ENCODE measurements at regions not wholly inside any gene's neighbourhood (a gene's known extent, or its start where the extent isn't known, plus 50 kb on each side); places are given as distances from the start of the nearest gene placed in this dataset.

DNA sequence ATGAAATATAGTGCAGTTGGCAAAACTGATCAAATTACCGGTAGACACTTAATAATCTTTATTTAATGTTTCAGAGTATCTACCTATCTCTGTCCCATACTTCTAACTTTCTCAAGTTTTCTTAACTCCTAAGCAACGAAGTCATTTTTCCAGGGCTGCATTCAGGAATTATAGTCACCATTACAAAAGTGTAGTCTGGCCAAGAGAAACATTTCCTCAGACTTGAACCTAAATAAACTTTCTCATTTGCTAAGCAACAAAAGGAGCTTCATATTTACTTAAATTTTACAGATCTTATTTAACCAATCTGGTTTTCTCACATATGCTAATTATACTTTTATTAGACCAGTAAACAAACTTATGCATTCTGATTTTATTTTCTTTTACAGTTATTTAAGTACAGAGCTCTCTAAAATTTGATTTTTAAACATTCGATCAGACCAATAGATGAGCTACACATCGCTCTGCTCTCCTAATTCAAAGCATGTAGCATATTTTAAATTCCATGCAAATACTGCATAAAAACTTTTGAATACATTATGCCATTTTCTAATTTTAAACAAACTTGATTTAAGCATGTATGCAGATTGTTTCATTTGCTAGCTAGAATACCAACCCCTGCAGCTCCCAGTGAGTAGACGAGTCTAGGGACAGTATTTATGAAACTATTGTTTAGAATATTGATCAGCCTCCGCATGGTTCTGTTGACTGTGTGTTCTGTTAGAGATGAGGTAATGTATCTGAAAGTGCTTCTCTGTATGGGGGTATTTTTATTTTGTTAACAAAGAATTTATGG lies 201.4 kb downstream of the CHRM3 start:
- Mint-ChIP-seq H3K4me3 (no peak overlapping the region), H3K27ac (no peak overlapping the region)
- CTCF ChIA-PET: interaction anchor here (0.7 to 2.9 kb wide), 8 partner anchors 76 to 312 kb away, joined by 3 to 27 read pairs (median 4); no protein-coding TSS in a partner anchor

DNA sequence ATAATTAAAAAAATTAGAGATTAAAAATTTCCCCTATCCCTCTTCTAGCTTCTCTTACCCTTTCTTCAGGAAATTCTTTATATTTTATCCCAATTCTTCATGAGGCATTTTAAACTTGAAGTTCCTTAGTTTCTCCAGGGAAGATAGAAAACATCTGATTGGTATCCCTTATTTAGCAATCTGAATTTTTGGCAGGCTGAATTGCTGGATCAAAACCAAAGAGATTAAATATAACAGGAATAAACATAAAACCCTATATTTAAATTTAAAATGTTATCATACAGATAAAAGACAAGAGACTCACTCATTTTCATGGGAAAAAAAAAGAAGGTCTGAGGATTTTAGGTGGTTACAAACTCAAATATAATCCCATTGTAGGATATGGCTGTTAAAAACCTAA lies 204.2 kb downstream of the CHRM3 start:
- ATAC-seq (no peak), DNase-seq (no peak)
- no peaks in the 10 kb centered on the region for H3K27me3 Mint-ChIP-seq
- H3K9me3 Mint-ChIP-seq (ENCODE audit: low read depth): no peaks in the 10 kb centered on the region
- H3K27ac Mint-ChIP-seq: no peak overlapping the region
- H3K4me1 Mint-ChIP-seq: peaks cover 19% of the 10 kb centered on the region
- CTCF ChIA-PET: no interaction called here
- H3K4me3 Mint-ChIP-seq: no peak overlapping the region
- no peaks in the 10 kb centered on the region for H3K36me3 Mint-ChIP-seq

More for the DNA sequence above, 201.4 kb downstream of the CHRM3 start:
- Mint-ChIP-seq H3K9me3 (ENCODE audit: low read depth) (no peaks in the 10 kb centered on the region), H3K36me3 (no peaks in the 10 kb centered on the region), H3K4me1 (peaks cover 23% of the 10 kb centered on the region), H3K27me3 (no peaks in the 10 kb centered on the region)
- no peak for ATAC-seq
- DNase-seq: no peak

DNA sequence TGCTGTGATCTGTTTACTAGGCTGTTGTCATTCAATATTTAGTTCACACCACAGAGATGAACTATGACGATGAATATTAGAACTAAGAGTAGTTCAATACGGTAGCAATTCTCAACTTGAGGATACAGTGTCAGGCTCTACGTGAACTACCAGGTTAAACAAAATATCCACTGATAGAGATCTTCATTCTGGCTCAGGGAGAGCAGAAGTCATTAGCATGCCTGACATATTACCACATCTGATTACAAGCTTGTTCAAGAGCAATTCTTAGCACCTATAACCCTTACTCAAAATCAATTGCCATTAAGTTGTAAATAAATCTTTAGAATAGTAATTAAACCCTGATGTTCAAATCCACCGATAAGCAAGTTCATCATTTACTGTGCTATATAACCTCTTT lies 207.2 kb downstream of the CHRM3 start:
- ATAC-seq (no peak), DNase-seq (no peak)
- Mint-ChIP-seq H3K9me3 (ENCODE audit: low read depth) (no peaks in the 10 kb centered on the region), H3K4me1 (peaks cover 3% of the 10 kb centered on the region), H3K27ac (no peak overlapping the region), H3K4me3 (no peak overlapping the region), H3K27me3 (no peaks in the 10 kb centered on the region), H3K36me3 (no peaks in the 10 kb centered on the region)
- CTCF ChIA-PET: interaction anchor here (1.3 kb wide), 1 partner anchor 304 kb away, joined by 5 read pairs; no protein-coding TSS in a partner anchor

DNA sequence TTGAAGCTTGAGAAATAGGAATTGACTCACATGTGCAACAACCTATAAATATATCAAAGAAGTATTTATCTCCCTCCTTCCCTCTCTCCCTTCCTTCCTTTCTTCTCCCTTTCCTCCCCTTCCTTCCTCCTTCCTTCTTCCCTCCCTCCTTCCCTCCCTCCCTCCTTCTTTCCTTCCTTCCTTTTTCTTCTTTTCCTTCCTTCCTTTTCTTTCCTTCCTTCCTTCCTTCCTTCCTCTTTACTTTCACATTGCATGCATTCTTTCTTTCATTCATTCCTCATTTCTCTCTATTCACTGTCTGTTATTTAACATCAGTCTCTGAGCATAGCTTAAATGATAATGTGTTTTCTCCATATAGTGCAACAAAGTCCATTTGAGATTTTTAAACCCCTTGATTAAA lies 214.2 kb downstream of the CHRM3 start:
- no peak overlapping the region for H3K4me3 Mint-ChIP-seq
- ATAC-seq: no peak
- H3K4me1 Mint-ChIP-seq: no peaks in the 10 kb centered on the region
- no peak for DNase-seq
- no peaks in the 10 kb centered on the region for H3K9me3 Mint-ChIP-seq (ENCODE audit: low read depth)
- CTCF ChIA-PET: no interaction called here
- no peaks in the 10 kb centered on the region for H3K36me3 Mint-ChIP-seq
- no peaks in the 10 kb centered on the region for H3K27me3 Mint-ChIP-seq
- H3K27ac Mint-ChIP-seq: no peak overlapping the region

DNA sequence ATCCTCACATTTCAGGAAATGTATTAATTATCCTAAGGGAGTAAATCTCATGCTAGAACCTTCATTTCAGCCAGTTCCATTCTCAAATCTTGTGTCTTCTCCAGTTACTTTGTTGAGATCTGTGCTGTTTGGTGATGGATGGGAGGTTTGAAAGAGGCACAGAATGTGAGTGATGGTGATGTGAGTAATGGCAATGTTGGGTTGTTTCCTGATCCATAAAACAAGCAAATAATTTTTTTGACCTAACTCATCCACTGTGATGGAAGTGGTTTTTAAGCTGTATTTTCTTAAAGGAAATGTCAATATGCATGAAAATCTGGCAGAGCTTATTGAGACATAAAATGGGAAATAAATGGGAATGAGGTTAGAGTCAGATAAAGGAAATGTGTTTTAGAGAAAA lies 214.7 kb downstream of the CHRM3 start:
- Mint-ChIP-seq H3K4me3 (no peak overlapping the region), H3K27ac (no peak overlapping the region), H3K4me1 (no peaks in the 10 kb centered on the region), H3K9me3 (ENCODE audit: low read depth) (no peaks in the 10 kb centered on the region), H3K27me3 (no peaks in the 10 kb centered on the region), H3K36me3 (no peaks in the 10 kb centered on the region)
- ATAC-seq (no peak), DNase-seq (no peak)
- CTCF ChIA-PET: no interaction called here

DNA sequence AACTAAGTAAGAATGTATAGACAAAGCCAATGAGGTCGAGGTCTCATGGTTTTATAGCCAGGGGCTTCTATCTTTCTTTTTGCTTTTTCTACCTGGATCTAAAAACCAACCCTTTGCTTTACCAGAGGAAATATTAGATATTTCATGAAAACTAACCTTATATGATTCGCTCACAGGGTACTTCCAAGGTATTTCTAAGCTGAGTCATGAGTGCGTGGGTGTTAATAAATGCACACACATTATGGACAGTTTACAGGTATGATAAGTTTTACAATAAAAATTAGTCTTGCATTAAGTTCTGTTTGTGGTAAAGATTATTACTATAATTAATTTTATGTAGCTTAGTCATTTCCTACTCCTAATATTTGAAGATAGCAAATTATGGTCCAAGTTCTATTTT lies 217.2 kb downstream of the CHRM3 start:
- Mint-ChIP-seq H3K4me3 (no peak overlapping the region), H3K4me1 (no peaks in the 10 kb centered on the region), H3K27ac (no peak overlapping the region), H3K9me3 (ENCODE audit: low read depth) (no peaks in the 10 kb centered on the region), H3K36me3 (no peaks in the 10 kb centered on the region), H3K27me3 (no peaks in the 10 kb centered on the region)
- ATAC-seq: no peak
- CTCF ChIA-PET: no interaction called here
- no peak for DNase-seq

DNA sequence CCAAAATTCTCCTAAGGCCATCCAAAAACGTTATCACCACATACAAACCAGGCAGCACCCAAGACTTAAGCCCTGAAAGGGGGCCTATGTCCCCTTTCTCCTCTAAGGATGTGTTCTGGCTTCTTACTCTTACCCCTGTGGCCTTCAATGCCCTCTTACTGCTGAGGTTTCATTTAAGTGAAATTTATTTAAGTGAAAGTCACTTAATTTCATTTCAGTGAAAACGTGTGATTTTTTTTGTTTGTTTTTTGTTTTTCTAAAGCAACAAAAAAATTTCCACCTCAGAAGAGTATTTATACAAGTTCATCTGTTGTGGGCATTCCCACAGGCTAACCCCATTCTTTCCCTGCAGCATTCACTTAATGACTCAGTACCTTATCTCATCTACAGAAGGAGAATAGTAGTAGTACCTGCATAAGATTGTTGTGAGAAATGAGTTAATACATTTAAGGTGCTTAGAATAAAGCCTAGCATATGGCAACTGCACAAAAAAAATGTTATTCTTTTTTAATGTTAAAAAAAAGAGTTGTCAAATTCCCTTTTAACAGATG lies 220.6 kb downstream of the CHRM3 start:
- H3K27ac Mint-ChIP-seq: no peak overlapping the region
- no peak overlapping the region for H3K4me3 Mint-ChIP-seq
- H3K27me3 Mint-ChIP-seq: no peaks in the 10 kb centered on the region
- DNase-seq (no peak), ATAC-seq (no peak)
- no peaks in the 10 kb centered on the region for H3K9me3 Mint-ChIP-seq (ENCODE audit: low read depth)
- H3K36me3 Mint-ChIP-seq: no peaks in the 10 kb centered on the region
- no peaks in the 10 kb centered on the region for H3K4me1 Mint-ChIP-seq
- CTCF ChIA-PET: no interaction called here

DNA sequence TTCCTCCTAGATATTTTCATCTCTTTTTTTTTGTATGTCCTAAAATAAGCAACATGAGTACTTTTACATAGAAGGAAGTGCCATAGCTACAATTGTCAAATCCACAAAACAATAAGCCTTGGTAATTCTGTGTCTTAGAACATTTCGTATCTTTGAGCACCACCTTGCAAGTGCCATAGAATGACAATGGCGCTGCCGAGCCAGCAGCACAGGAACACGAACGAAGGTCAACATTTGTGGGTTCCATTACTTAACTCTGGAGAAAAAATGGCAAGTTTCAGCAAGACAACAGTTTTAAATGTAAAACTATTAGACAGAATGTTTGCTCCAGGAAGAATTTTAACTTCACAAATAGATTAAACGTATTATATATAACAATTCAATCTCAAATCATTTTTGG lies 222.1 kb downstream of the CHRM3 start:
- Mint-ChIP-seq H3K27ac (no peak overlapping the region), H3K9me3 (ENCODE audit: low read depth) (no peaks in the 10 kb centered on the region), H3K4me3 (no peak overlapping the region), H3K4me1 (no peaks in the 10 kb centered on the region), H3K27me3 (no peaks in the 10 kb centered on the region), H3K36me3 (no peaks in the 10 kb centered on the region)
- CTCF ChIA-PET: no interaction called here
- no peak for DNase-seq
- no peak for ATAC-seq

DNA sequence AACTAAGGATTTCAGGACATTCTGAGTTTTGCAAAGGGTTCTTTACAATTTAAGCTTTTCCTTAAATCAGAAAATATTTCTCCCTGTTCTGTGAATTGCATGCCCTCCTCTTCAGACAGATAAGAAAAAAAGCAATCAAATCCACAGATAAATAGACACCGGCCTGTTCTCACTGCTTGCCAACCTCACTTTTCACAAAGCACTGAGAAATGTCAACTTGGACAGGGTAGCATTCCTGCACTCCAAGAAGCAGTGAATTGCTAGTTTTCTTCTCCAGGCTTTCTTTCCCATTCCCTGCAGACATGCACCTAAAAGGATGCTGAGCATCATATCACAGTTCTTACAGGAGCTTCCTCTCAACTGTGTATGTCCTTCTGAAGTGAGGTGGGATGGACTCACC lies 226.0 kb downstream of the CHRM3 start:
- no peak for DNase-seq
- no peak overlapping the region for H3K27ac Mint-ChIP-seq
- H3K9me3 Mint-ChIP-seq (ENCODE audit: low read depth): no peaks in the 10 kb centered on the region
- no peaks in the 10 kb centered on the region for H3K27me3 Mint-ChIP-seq
- no peak overlapping the region for H3K4me3 Mint-ChIP-seq
- ATAC-seq: no peak
- CTCF ChIA-PET: interaction anchor here (0.7 kb wide), 1 partner anchor 202 kb away, joined by 3 read pairs; no protein-coding TSS in a partner anchor
- no peaks in the 10 kb centered on the region for H3K4me1 Mint-ChIP-seq
- H3K36me3 Mint-ChIP-seq: no peaks in the 10 kb centered on the region

DNA sequence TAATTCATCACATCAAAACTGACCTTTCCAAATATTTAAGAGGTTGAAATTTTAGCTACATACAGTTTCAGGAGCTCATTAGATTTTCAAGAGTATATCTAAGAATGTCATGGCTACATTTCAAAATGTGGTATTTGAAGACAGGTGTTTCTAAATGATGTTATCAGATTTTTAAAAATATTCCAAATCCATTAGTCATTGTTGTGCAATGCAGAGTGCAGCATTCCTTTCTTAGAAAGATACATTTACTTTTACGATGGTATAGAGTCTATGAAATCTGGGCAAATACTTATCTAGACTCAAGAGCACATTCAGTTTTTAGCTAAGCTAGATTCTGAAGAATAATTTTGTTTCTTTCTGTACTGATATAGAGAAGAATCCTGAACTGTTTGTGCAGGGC lies 230.3 kb downstream of the CHRM3 start:
- Mint-ChIP-seq H3K9me3 (ENCODE audit: low read depth) (no peaks in the 10 kb centered on the region), H3K36me3 (no peaks in the 10 kb centered on the region), H3K4me3 (no peak overlapping the region), H3K4me1 (no peaks in the 10 kb centered on the region), H3K27me3 (no peaks in the 10 kb centered on the region), H3K27ac (no peak overlapping the region)
- CTCF ChIA-PET: no interaction called here
- ATAC-seq: no peak
- DNase-seq: no peak

DNA sequence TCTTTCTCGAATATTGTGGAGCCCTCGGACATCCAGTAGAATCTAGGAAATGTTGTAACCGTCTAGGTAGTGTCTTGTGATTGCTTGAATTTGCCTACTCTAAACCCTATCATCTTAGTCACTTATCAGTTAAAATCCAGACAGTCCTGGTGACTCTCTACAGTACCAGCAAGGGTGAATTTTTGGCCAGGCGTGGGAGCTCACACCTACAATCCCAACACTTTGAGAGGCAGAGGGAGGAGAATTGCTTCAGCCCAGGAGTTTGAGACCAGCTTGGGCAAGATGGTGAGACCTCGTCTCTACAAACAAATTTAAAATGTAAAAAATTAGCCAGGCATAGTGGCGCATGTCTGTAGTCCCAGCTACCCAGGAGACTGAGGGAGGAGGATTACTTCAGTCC lies 230.9 kb downstream of the CHRM3 start:
- no peaks in the 10 kb centered on the region for H3K36me3 Mint-ChIP-seq
- no peak overlapping the region for H3K4me3 Mint-ChIP-seq
- ATAC-seq: no peak
- no peaks in the 10 kb centered on the region for H3K4me1 Mint-ChIP-seq
- DNase-seq: no peak
- CTCF ChIA-PET: no interaction called here
- no peak overlapping the region for H3K27ac Mint-ChIP-seq
- no peaks in the 10 kb centered on the region for H3K9me3 Mint-ChIP-seq (ENCODE audit: low read depth)
- no peaks in the 10 kb centered on the region for H3K27me3 Mint-ChIP-seq

DNA sequence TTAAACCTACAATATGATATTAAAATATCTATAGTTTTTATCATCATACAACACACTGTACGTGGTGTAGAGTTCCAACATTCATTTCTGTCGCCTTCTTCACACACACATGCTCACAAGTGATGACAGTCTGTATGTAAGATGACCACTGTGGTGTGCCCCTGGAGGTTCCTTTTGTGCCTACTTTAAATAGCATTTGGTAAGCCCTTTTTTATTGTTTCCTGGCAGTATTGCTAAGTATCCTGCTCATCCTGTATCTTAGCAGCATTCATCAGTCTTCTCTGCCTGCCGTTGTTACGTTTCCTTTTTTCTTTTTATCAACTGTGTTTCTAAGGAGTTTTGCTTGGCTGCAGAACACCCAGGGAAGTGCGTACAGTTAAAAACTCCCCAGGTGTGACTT lies 231.4 kb downstream of the CHRM3 start:
- H3K4me3 Mint-ChIP-seq: no peak overlapping the region
- H3K27me3 Mint-ChIP-seq: no peaks in the 10 kb centered on the region
- no peak overlapping the region for H3K27ac Mint-ChIP-seq
- DNase-seq (no peak), ATAC-seq (no peak)
- no peaks in the 10 kb centered on the region for H3K4me1 Mint-ChIP-seq
- H3K9me3 Mint-ChIP-seq (ENCODE audit: low read depth): no peaks in the 10 kb centered on the region
- CTCF ChIA-PET: no interaction called here
- no peaks in the 10 kb centered on the region for H3K36me3 Mint-ChIP-seq

DNA sequence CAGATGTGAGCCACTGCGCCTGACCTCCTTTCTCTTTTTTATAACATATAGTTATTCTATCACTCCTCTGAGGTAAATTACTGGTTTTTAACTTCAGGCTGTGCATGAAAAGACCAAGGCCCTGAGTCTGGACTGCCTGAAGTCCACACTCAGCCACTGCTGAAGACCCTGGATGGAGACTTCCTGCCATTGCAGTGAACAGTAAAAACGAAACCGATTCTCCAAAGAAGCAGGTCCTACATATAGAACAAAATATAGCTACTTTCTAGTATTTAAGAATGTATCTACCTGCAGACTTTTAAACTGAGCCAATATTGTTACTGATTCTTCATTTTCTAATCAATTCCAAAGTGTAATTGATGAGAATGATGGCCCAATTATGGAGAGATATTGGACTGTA lies 232.8 kb downstream of the CHRM3 start:
- Mint-ChIP-seq H3K36me3 (no peaks in the 10 kb centered on the region), H3K27me3 (no peaks in the 10 kb centered on the region), H3K27ac (no peak overlapping the region), H3K4me1 (no peaks in the 10 kb centered on the region), H3K4me3 (no peak overlapping the region), H3K9me3 (ENCODE audit: low read depth) (no peaks in the 10 kb centered on the region)
- CTCF ChIA-PET: no interaction called here
- DNase-seq (no peak), ATAC-seq (no peak)

DNA sequence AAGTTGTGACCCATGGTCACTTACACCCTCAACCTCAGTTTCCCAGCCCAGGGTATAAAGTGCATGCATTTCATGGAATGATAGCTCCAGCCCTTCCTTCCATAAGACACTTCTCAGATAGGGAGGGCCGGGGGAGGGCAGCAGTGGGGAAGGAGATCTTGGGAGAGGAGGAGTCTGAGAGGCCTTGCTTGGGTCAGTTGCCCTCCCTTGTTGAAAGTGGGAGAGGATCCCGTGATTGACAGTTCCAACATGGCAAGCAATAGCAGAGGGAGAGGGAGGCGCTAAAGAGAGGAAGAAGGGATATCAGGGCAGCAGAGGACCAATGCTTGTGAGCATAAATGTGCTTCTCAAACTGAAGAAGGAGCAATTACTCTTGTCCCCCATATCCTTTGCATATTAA lies 244.4 kb downstream of the CHRM3 start:
- Mint-ChIP-seq H3K27ac (no peak overlapping the region), H3K27me3 (no peaks in the 10 kb centered on the region), H3K36me3 (no peaks in the 10 kb centered on the region), H3K4me1 (no peaks in the 10 kb centered on the region), H3K4me3 (no peak overlapping the region), H3K9me3 (ENCODE audit: low read depth) (no peaks in the 10 kb centered on the region)
- CTCF ChIA-PET: no interaction called here
- no peak for DNase-seq
- ATAC-seq: no peak

Measured in activated CD8-positive, alpha-beta memory T cell treated with anti-CD3 and anti-CD28 coated beads, Interleukin-2, amount 10 ng/mL, durations not matched to agents 7 days and 5 days (primary cell).